Skeletal muscle satellite cell (primary cell): ENCODE measurements at regions not wholly inside any gene's neighbourhood (a gene's known extent, or its start where the extent isn't known, plus 50 kb on each side); places are given as distances from the start of the nearest gene placed in this dataset.
A peak's percentile ranks its signal among the peaks of the same experiment; 100 is the strongest.
"Not testable (repeated sequence)": the region's sequence is repeated elsewhere in the genome, so short reads cannot be mapped to it uniquely, and the experiment has no call there.

Experiments
- H3K27me3 ChIP-seq: 2 replicates; pipeline ENCODE4 v1.7.0; 2013; ENCODE audit warnings: low read length; ENCODE audit not compliant: control insufficient read depth, insufficient read depth
- H3K36me3 ChIP-seq: 2 replicates; pipeline ENCODE4 v1.7.0; 2013; ENCODE audit warnings: mild to moderate bottlenecking, control low read depth, low read length; ENCODE audit not compliant: insufficient read depth
- H3K4me1 ChIP-seq: 2 replicates; pipeline ENCODE4 v1.7.0; 2013; ENCODE audit warnings: low read length; ENCODE audit not compliant: control insufficient read depth, insufficient read depth
- H3K4me2 ChIP-seq: 2 replicates; pipeline ENCODE4 v1.7.0; 2013; ENCODE audit warnings: mild to moderate bottlenecking, low read length
- H3K4me3 ChIP-seq: 2 replicates; pipeline ENCODE4 v1.7.0; 2013; ENCODE audit warnings: low read length
- H3K9ac ChIP-seq: 2 replicates; pipeline ENCODE4 v1.7.0; 2013; ENCODE audit warnings: mild to moderate bottlenecking, low read depth, low read length, moderate library complexity
- H3K9me3 ChIP-seq: replicated peaks from 2 replicates; pipeline ENCODE4 v1.7.0; 2013; ENCODE audit warnings: mild to moderate bottlenecking, control low read depth, low read length

- H3K36me3 ChIP-seq, result no peaks in the 10 kb centered on the region
- H3K4me1 ChIP-seq, result peaks cover 5% of the 10 kb centered on the region
- H3K27me3 ChIP-seq, result no peaks in the 10 kb centered on the region
- no peak overlapping the region for H3K4me2 ChIP-seq
- no peak overlapping the region for H3K9ac ChIP-seq
- no peaks in the 10 kb centered on the region for H3K9me3 ChIP-seq
- H3K4me3 ChIP-seq, result no peak overlapping the region
These were observed 50.5 kb upstream of the PRNP start for GRCh38 chr20:4635781-4636180.

DNA sequence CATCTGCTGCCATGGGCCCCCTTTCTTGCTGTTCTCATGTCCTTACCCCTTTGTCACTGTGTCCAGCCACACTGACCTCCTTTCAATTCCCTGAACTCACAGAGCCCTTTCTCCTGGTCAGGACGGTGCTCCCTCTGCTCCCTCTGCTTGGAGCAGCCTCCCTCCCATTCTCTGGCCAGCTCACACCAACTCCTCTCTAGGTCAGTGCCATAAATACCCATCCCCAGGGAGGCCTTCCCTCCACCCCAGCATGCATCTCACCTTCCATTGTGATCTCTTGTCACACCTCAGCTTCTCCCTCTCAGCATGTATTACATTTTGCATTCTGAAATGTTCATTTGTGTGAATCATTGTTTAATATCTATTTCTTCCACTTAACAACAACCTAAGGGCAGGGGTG, 50.9 kb upstream of the PRNP start:
- Histone ChIP-seq H3K9me3 (no peaks in the 10 kb centered on the region), H3K4me1 (peaks cover 5% of the 10 kb centered on the region), H3K36me3 (no peaks in the 10 kb centered on the region), H3K4me3 (no peak overlapping the region), H3K4me2 (no peak overlapping the region), H3K9ac (no peak overlapping the region), H3K27me3 (no peaks in the 10 kb centered on the region)

- Histone ChIP-seq H3K9me3 (no peaks in the 10 kb centered on the region), H3K4me2 (peak overlapping the region; percentile 50), H3K27me3 (no peaks in the 10 kb centered on the region), H3K4me1 (peaks cover 5% of the 10 kb centered on the region), H3K9ac (no peak overlapping the region), H3K4me3 (no peak overlapping the region), H3K36me3 (no peaks in the 10 kb centered on the region)
These were observed 52.5 kb upstream of the PRNP start for GRCh38 chr20:4633780-4634179.

- Histone ChIP-seq H3K4me3 (no peak overlapping the region), H3K36me3 (no peaks in the 10 kb centered on the region), H3K27me3 (no peaks in the 10 kb centered on the region), H3K4me2 (peak overlapping the region; percentile 50), H3K4me1 (peaks cover 5% of the 10 kb centered on the region), H3K9ac (no peak overlapping the region), H3K9me3 (no peaks in the 10 kb centered on the region)
These were observed 52.9 kb upstream of the PRNP start for GRCh38 chr20:4633379-4633778.

GRCh38 chr20:4632876-4633275, 53.4 kb upstream of the PRNP start:
- H3K27me3 ChIP-seq, result no peaks in the 10 kb centered on the region
- no peaks in the 10 kb centered on the region for H3K9me3 ChIP-seq
- H3K9ac ChIP-seq, result no peak overlapping the region
- H3K4me3 ChIP-seq, result no peak overlapping the region
- H3K36me3 ChIP-seq, result no peaks in the 10 kb centered on the region
- H3K4me1 ChIP-seq, result peaks cover 5% of the 10 kb centered on the region
- no peak overlapping the region for H3K4me2 ChIP-seq

DNA sequence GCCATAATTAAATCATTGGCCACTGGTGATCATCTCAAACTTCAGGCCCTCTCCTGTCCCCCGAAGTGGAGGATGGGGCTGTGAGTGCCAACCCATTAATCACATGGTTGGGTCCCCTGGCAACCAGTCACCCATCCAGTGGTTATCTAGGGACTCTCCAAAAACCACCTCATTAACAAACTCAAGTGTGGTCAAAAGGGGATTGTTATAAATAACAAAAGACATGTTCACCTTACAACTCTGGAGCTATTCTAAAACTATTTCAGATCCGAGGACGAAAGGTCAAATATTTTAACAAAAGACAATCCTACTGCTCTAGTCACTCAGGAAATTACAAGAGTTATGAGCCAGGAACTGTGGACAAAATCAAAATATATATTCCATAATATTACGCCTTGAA, 60.0 kb upstream of the PRNP start:
- no peaks in the 10 kb centered on the region for H3K36me3 ChIP-seq
- H3K9me3 ChIP-seq, result no peaks in the 10 kb centered on the region
- H3K4me1 ChIP-seq, result no peaks in the 10 kb centered on the region
- peaks cover 3% of the 10 kb centered on the region for H3K27me3 ChIP-seq
- no peak overlapping the region for H3K9ac ChIP-seq
- no peak overlapping the region for H3K4me3 ChIP-seq
- no peak overlapping the region for H3K4me2 ChIP-seq

DNA sequence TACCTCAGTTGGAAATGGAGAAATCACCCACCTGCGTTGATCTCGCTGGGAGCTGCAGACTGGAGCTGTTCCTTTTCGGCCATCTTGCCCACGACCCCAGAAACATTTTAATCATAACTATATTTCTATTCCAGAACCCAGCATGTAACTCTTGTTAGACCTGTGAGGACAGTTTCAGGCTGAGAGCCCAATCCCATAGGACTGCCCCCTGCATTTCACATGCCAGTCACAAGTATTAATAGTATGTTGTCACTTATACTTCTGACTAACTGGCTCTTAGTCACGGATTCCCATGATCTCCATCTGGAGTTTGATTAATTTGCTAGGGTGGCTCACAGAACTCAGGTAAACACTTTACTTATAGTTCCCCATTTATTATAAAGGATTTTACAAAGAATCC, 60.6 kb upstream of the PRNP start:
- no peak overlapping the region for H3K4me3 ChIP-seq
- no peak overlapping the region for H3K9ac ChIP-seq
- H3K27me3 ChIP-seq, result peaks cover 3% of the 10 kb centered on the region
- H3K36me3 ChIP-seq, result no peaks in the 10 kb centered on the region
- H3K4me1 ChIP-seq, result no peaks in the 10 kb centered on the region
- no peak overlapping the region for H3K4me2 ChIP-seq
- no peaks in the 10 kb centered on the region for H3K9me3 ChIP-seq

- H3K27me3 ChIP-seq, H3K9me3 ChIP-seq, H3K4me3 ChIP-seq, H3K4me1 ChIP-seq, H3K9ac ChIP-seq, H3K36me3 ChIP-seq, H3K4me2 ChIP-seq: not testable (repeated sequence)
These were observed 61.5 kb upstream of the PRNP start for GRCh38 chr20:4624675-4625336.

DNA sequence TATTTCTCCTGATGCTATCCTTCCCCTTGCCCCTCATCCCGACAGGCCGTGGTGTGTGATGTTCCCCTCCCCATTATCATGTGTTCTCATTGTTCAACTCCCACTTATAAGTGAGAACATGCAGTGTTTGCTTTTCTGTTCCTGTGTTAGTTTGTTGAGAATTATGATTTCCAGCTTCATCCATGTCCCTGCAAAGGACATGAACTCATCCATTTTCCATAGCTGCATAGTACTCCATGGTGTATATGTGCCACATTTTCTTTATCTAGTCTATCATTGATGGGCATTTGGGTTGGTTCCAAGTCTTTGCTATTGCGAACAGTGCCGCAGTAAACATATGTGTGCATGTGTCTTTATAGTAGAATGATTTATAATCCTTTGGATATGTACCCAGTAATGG, 67.1 kb upstream of the PRNP start:
- H3K9ac ChIP-seq, H3K4me3 ChIP-seq, H3K36me3 ChIP-seq, H3K4me1 ChIP-seq, H3K4me2 ChIP-seq, H3K9me3 ChIP-seq: not testable (repeated sequence)
- peaks cover 14% of the 10 kb centered on the region for H3K27me3 ChIP-seq

DNA sequence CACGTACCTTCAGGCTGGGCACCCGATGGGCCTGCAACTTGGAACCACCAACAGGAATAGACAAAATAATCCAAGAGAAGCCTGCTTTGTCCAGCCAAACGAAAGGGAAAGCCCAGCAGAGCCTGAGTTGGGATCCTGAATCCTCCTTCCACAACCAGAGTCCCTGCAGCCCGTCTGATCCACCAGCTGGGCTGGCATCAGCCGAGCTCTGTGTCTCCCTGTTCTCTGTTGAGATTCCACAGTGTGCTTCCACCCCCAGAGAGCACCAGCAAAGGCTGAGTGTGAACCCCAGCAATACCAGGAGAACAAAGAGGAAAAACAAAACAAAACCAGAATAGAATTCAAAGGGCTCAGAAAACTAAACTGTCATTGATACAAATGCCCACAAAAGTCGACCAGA, 68.8 kb upstream of the PRNP start:
- H3K4me1 ChIP-seq, result peaks cover 9% of the 10 kb centered on the region
- H3K4me3 ChIP-seq, result no peak overlapping the region
- no peaks in the 10 kb centered on the region for H3K9me3 ChIP-seq
- H3K9ac ChIP-seq, result no peak overlapping the region
- peaks cover 14% of the 10 kb centered on the region for H3K27me3 ChIP-seq
- H3K4me2 ChIP-seq, result no peak overlapping the region
- no peaks in the 10 kb centered on the region for H3K36me3 ChIP-seq

DNA sequence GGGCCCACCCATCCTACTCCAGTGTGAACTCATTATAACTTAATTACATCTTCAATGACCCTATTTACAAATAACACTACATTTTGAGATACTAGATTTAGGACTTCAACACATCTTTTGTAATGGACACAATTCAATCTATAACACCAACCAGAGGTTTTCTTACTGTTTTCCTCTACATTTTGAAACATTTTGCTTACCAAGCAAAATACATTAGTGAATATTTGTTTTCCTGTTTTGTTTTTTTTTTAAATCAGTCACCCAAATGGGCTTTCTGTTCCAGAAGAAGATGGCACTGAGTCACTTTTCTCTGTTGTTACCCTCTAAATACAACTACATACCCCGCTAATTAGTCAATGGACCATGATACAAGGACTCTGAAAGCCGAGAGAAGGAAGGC, 69.2 kb upstream of the PRNP start:
- H3K27me3 ChIP-seq, result peaks cover 12% of the 10 kb centered on the region
- peaks cover 9% of the 10 kb centered on the region for H3K4me1 ChIP-seq
- H3K9me3 ChIP-seq, result no peaks in the 10 kb centered on the region
- H3K4me3 ChIP-seq, result no peak overlapping the region
- H3K4me2 ChIP-seq, result no peak overlapping the region
- H3K36me3 ChIP-seq, result no peaks in the 10 kb centered on the region
- H3K9ac ChIP-seq, result no peak overlapping the region

DNA sequence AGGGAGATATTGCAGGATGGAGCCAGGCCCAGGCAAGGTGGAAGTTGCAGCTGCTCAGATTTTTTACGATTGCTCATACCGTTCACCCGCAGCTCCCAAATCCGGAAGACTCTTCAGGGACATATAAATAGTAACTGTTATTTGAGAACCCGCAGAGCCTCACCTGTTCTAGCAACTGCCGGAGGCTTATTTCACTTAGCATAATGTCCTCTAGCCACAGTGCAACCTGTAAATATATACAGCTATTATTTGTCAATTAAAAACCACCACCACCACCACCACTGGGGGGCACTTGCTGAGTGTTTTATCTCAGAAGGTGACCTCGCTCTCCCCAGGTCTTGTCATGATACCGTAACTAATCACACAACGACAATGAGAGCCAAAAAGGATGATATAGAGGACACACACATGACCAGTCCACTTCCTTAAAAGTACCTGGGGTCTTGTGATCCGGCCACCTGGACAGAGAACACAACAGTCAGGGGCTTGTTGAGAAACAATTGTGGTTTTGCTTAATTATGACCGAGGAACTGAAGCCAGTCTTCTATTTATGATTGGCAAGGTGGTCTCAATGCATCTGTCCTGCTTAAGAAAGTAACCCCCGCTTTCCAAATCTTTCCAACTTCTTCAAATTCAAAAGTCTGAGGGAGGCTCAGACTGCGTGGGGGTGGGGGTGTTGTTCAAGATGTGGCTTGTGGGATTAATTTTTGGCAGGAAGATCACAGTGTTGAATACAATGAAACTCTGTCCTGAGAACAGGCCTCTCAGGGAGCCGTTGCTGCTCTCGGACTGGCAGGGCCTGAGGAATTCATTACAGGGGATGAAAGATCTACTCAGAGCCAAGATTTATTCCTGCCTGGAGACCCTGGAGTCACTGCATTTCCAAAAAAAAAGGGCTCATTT, 72.3 kb upstream of the PRNP start:
- no peak overlapping the region for H3K4me3 ChIP-seq
- H3K4me1 ChIP-seq, result peaks cover 9% of the 10 kb centered on the region
- peaks cover 15% of the 10 kb centered on the region for H3K27me3 ChIP-seq
- H3K36me3 ChIP-seq, result no peaks in the 10 kb centered on the region
- H3K9ac ChIP-seq, result no peak overlapping the region
- H3K9me3 ChIP-seq, result no peaks in the 10 kb centered on the region
- no peak overlapping the region for H3K4me2 ChIP-seq
